Stimulated activated CD8-positive, alpha-beta memory T cell treated with anti-CD3 and anti-CD28 coated beads, Interleukin-4, amount 100 ng/mL, for 24 hours (primary cell): ENCODE measurements at regions not wholly inside any gene's neighbourhood (a gene's known extent, or its start where the extent isn't known, plus 50 kb on each side); places are given as distances from the start of the nearest gene placed in this dataset.

Experiments
- DNase-seq: peaks from one replicate; pipeline ENCODE4 v3.0.0-alpha.2; 2020; ENCODE audit warnings: low read depth

DNA sequence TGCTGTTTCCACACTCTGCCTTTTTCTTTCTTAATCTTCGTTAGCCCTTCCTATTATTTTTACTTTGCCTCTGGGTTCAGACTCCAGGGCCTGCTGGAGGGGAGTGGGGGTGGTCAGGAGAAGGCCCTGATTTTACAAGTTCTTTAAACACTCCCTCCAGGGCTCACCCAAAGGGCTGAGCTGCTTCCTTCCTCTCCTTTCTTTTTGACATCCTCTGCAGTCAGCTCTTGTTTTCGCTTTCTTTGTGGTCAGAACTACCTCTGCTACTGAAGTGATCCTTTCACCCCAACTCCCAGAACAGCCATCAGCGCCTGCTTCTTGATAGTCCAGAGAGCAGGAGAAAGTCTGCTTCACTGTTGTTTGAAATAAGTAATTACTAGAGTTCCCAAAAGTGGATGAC is 925.7 kb downstream of the EPHA4 start:
- no peak for DNase-seq

DNA sequence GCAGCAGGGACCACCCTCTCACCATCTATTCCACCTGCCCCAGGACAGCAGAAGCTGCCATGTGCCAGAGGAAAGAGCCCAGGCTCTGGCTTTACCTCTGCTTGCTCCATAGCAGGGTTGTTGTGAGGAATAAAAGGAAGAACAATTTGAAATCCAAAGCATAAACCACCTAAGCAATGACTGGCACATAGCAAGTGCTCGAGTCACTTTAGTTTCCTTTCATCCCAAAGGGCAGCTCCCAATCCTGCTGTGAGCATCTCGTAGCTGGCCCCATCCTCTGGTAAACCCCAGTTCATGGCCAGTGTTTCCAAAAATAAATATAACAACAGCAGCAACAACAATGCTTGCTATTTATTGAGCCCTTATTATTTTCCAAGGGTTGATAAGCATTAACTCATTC is 923.5 kb downstream of the EPHA4 start:
- DNase-seq, result no peak

DNA sequence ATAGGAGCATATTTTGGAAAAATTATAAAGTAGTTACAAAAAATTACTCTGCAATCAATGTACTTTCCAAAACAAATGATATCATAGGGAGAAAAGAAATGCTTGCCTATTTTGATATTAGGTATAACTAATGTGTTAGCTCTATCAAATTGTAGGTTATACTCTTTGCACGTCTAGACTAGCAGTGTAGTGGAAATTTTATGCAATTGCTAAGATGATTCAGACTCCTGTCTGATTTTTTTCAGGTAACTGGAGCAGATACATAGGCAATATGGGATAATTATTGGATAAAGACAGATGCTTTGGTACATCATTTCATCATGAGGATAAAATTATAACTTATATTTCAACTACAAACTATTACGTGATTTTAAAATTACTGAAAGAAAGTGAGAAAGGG is 918.3 kb downstream of the EPHA4 start:
- no peak for DNase-seq

DNA sequence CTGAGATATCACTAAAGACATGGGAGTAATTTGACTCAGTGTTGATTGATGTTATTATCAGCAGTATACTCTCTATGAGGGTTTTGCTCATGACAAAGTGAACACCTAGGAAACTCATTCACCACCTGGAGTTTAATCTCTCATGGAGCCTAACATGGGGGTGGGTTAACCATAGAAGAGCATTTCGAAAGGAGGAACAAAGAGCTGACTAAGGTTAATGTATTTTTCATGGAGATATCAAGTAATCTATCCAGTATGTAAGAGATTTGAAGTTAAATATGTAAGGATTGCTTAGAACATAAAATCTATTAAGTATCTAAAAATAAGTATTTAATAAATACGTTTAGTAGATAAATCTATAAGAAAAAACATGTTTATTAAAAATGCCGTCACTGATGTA is 917.8 kb downstream of the EPHA4 start:
- no peak for DNase-seq

DNA sequence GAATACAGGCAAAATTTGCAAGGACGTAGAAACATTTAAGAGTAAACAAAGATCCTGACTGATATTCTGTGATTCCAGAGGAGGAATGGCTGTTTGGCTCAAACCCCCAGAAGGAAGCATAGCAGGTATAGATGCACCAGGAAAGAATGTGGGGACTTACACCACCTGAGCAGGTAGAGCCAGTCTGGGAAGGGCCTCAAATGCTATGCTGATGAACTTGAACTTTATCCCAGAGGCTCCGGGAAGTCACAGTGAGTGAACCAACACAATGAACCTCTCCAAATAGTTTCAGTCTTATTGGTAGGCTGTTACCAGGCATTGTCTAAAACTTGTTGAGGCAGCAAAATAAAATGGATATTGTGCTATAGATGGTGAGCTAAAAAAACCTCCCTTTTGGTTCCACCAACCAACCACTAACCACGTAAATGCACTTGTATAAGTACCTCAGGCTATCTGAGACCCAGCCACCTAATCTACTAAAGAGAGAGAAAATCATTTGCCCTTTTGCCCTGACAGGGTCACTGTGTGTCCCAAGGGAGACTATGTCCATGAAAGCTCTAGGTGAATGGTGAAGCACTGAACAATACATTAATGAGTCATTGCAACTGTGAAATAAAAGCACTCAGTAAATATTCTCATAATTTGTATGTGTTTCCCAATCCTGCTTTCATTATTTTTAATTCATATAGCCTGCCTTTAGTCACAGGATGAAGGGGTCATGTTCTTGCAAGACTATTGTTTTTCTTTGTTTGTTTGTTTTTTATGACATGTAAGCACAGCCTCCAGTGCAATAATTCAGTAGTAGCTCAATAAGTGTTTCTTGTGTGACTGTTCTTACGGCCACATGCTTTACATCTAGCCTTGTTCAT is 911.6 kb downstream of the EPHA4 start:
- DNase-seq, result no peak

DNA sequence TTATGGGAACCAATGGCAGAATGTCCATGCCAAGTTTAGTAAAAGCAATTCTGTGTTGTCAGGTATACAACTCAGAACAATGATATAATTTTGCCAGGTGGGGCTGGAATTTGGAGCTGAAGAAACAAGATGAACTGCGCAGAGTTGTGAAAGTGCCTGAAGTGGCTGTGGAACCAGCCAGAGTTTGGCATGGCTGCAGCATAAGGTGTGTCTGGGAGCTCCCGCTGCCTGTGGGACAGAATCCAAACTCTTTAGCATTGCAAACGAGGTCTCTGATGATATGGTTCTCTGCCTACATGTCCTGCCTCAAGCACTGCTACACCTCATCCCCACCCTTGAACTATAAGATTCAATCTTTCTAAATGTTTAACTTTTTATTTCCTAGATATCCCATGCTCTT is 909.7 kb downstream of the EPHA4 start:
- DNase-seq, result no peak

DNA sequence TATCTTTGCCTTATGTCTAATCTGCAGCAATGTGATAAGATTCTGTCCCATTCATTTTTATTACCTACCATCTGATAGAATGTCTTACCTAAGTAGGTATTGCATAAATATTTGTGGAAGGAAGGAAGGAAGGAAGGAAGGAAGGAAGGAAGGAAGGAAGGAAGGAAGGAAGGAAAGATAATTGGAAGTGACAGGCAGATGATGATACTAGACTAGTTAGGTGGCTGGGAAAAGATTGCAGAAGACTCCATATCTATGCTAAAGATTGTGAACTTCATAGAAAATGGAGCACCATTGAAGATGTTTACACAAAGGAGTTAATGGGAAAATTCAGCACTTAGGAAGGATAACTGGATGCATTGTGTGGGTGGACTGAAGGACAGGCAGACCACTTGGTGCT is 909.0 kb downstream of the EPHA4 start:
- no peak for DNase-seq

DNA sequence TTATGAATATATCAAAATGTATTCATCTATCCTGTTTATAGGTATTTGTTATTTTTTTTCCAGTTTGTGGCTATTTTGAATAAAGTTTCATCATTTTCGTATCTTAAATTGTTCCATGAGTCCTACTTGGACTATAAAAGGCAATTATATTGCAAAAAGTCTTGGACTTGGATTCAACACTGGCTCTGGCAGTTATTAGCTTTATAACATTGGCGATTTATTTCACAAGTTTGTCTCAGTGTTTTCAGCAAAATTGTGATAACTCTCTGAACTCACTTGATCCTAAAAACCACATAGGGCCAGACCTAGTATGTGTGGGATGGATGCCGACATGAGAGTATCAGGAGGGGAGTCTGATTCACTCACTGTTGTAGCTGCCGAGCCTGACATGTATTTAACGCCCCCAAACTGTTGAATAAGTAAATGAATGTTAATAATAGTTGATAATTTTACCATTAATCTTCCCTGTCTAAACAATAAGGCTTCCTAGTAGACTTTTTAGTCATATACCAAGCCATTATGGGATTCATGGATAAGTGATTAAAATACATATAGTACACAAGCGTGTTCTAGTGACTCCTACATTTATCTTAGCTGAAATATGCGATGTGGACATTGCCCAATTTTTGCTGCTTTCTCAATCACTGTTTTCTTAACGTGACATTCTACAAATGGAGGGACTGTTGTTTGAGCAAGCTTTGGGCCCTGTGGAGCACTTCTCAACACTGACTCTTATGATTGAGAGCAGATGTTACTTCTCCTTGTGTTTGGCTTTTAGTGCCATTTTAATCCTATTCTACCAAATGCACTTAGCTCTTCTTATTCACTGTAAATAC is 907.6 kb downstream of the EPHA4 start:
- no peak for DNase-seq

DNA sequence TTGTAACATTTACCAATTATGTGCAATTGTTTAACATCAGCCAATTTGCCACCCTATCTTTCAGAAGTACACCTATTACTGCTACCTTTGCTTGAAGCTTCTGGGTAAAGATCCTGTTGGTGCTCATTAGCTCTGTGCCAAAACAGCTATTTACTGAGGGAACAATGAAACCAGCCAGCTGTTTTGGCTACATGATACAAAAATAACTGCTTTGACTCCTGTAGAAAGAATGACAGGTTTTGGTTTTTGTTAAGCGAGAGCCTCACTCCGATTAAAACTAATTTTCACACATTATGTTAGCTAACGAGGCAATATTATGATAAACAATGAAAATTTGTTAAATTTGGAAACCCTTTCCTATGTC is 907.0 kb downstream of the EPHA4 start:
- DNase-seq, result no peak

DNA sequence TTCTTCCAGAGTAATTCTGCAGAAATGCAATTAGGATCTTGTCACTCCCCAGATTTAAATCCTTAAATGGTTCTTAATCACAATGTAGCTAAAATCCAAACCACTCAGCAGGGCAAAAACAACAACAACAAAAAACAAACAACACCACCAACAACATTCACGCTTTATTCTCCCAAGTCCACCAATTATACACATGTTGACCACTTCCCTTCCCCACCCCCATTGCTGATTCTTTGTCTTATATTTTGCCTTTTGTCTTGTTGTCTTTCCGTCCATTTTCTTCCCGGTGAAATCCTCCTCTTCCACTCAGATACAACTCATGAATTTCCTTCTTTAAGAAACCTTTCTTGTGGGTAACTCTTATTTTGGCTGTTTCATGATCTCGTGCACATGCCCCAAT is 902.8 kb downstream of the EPHA4 start:
- no peak for DNase-seq

DNA sequence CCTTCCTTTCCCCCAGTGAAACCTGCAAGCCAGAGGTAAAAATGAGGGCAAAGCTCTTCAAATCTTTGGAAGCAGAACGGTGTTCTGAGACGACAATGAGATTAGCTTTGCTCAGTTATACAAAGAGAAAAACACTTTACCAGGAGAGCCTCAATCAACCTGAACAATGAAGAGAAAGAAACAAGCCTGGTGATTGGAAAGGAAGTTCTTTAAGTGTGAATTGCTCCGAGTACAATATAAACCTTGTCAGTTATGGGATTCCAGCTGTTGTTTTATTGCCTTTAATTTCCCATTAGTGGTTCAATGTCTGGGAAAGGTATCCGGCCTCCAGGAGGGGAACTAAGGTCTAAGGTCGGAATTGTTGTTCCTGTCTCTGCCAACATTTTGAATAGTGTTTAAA is 901.6 kb downstream of the EPHA4 start:
- no peak for DNase-seq

DNA sequence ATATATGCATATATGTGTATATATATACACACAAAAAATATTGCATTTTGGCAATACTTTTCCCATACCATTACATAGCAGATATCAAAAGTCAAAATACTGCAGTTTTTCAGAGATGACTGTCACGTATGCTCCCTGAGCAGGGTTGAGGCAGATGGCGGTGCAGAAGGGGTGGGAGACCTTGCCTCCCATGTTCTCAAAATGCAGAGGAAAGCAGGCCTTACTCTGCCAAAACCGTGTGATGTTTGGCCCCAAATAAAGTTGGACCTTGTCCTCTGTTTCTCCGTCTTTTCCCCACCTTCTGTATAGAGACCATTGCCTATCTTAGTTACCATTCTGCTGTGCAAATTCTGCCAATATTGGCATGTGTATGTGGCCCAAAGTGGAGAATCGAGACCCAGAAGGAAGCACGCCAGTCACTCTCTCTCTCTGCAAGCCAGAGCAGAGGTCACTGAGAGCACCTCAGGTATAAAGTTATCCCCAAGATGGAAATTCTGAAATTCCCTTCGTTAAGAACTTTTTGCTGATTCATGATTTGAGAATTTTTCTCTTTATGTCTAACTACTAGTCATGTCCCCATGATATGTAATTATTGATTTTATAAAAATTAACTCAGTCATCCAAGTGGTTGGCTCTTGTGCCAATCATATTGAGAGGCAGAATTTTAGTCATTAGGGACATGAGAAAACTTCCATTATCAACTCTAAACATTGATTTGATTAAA is 898.8 kb downstream of the EPHA4 start:
- DNase-seq, result no peak

DNA sequence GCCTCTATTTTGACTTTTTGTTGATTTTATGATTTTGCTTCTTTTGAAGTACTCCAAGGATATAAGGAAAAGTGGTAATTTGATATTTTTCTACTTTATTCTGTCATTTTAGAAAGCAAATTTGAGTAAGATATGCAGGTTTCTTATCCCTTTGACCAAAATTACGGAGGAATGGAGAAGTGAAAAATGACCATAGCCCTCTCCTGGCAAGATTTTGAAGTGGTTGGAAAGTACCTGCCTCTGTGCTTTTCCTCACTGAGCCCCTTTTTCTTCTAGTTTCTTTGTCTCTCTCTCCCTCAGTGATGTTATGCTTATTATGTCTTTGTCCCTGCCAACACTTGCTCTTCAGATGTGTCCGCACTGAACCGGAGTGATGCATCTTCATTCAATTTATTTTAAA is 898.1 kb downstream of the EPHA4 start:
- no peak for DNase-seq

DNA sequence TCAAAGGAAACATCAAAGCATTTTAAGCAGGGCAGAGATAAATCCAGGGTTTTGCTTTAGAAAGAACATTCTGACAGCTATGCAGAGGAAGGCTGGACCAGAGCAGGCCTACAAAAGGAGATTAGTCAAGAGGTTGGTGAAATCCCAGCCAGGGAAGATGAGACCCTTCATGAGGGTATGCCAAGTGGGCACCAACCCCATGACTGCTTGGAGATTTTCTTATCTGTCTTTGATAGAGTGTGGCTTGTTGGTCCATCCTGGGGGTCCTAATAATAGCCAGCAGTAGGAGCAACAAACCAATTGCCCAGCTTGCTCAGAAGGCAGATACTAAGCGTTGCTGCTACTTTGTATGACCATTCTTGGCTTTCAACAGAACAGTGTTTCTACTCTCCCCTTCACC is 895.4 kb downstream of the EPHA4 start:
- no peak for DNase-seq

DNA sequence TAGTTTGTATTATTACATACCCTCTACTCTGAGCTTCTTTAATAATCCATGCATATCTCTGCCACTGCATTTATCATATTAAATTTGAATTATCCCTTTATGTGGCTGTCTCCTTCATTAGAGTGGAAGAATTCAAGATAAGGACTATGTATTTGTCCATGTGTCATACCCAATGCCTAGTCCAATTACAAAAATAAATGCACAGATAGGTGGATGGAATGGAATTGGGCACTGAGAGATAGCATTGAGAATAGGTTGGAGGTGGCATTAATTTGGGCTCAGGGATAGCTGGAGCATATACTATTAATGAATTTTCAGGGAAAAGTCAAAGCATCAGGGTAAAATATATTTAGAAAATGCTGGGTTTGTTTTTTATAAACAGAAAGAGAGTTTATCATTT is 893.2 kb downstream of the EPHA4 start:
- no peak for DNase-seq

DNA sequence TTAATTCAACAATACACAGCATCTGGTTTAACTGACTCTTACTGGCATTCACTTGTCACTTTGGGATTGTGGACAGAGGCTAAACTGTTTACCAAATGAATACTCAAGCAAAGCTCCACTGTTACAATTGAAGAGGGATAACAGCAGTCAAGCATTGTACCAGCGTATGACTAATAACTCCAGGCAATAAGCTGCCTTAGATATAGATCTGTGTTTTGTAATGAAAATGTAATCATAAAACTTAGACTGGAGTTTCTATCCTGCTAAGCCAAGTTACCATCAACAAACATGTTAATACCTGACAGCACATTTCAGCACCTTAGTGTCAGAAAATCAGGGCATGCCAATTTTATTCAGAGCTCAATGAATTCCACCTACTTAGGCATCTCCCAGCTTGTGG is 889.5 kb downstream of the EPHA4 start:
- no peak for DNase-seq

DNA sequence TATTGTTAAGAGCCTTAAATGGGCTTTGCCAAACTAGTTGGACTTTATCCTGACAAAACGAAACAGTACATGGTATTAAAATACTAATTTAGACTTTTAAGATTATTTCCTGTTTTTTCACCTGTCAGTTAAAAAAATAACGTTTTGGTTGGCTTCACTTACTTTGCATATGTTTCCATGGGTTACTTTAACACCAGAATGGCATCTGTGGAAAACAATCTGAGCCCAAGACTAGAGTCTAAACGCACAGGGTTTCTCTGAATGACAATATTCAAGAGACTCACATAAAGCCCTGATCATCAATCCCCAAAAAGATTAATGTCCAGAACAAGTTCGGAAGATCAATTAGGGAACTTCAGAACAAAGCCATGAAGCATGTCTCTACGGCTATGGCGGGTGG is 888.0 kb downstream of the EPHA4 start:
- no peak for DNase-seq

DNA sequence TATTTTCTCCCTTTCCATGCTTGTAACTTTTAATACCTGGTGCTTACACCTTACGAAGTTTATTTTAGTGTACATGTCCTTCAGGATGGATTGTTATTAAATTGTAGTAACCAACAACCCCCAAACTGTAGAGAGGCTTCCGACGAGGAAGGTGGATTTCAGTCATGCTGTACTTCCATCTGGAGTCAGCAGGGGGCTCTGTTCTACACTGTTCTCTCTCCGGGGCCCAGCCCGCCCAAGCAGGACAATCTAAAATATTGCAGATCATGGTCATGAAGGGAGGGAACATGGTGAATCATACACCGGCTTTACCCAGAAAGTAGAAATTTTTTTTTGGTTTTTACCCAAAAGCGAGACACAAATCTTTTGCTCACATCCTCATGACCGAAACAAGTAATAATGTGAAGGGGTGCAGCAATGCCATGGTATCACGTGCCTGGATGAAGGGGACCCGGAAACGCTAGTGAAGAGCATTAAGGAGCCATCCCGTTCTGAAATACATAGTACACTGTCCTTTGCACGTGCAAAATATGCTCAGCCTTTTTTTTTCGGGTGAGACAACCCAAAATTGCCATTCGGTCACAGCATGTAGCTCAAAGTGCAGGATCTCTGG is 884.8 kb downstream of the EPHA4 start:
- DNase-seq, result peak; percentile 22

DNA sequence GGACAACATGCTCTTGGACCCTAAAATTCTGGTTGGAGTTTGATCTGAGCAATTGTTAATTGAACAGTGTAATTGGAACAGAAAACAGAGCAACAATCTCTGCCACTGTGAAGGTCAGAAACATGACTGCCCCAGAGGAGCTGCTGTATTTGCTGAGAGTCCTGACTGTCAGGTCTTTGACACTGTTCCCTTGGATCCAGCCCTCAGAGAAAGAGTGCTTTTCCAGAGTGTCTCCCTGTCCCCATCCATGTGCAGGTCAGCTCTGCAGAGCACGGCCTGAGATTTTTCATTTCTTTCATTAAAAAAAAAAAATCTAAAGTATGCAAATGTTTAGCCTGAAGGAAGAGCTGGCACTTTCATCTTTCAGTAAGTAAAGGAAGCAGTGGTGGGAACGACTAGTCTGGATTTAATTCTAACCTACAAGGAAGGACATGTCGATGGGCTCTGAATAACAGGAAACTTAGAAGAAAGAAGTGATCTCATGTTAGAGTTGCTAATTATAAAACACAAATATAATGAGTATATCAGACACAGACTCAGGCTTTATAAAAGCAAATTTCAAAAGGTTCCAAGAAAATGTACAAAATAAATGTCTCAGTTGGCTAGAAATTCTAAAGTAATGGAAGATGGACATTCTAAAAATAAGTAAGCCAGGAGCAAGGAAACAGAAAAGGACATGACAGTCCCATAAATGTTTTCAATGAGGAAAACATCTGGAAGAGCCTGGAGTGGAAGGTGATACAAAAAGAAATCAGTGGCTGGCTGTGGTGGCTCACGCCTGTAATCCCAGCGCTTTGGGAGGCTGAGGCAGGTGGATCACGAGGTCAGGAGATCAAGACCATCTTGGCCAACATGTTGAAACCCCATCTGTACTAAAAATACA is 876.5 kb downstream of the EPHA4 start:
- DNase-seq, result no peak

DNA sequence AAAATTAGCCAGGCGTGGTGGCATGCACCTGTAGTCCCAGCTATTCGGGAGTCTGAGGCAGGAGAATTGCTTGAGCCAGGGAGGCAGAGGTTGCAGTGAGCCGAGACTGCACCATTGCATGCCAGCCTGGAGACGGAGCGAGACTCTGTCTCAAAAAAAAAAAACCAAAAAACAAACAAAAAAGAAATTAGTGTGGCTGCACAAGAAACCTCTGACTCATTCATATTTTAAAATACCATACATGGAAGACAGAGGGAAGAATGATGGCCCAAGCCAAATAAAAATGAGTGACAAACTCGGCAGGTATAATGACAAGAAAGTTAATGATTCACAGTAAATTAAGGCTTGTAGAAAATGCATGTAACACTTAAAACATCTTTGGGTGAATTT is 875.8 kb downstream of the EPHA4 start:
- no peak for DNase-seq

DNA sequence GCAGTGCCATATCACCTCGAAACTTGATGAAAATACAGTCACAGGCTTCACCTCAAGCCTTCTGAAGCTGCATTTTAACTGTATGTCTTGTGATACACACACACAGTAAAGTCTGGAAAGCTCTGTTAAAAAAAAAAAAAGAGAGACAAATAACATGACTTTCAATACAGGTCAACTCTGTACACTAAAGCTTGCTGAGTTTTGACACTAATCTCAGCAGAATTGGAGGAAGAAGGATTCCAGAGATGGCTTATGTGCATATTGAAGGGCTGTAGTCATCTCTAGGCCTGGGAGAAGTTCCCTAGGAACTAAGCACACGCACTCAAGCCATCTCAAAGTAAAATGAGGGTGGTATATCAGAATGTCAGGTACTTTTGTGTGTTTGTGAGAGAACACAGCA is 875.1 kb downstream of the EPHA4 start:
- DNase-seq, result no peak
